Activated CD4-positive, alpha-beta T cell treated with anti-CD3 and anti-CD28 coated beads for 36 hours (primary cell): ENCODE measurements at regions not wholly inside any gene's neighbourhood (a gene's known extent, or its start where the extent isn't known, plus 50 kb on each side); places are given as distances from the start of the nearest gene placed in this dataset.

ENCODE experiments used
- ATAC-seq: fragments of 200-7000 bp; cut with Tn5 transposase; one replicate; pipeline ENCODE4 v1.10.0; 2021; ENCODE audit warnings: mild to moderate bottlenecking, moderate library complexity
- CTCF ChIA-PET: fragments of 350-600 bp; sonication (Branson Sonifier 250); formaldehyde crosslinking; loops from one replicate; lab custom pipeline; 2021; ENCODE audit warnings: antibody characterized with exemption; lab: Charles Lee
- POLR2A ChIA-PET: fragments of 350-600 bp; sonication (Branson Sonifier 250); formaldehyde crosslinking; loops from one replicate; lab custom pipeline; 2021; ENCODE audit warnings: antibody characterized with exemption, inconsistent platforms; lab: Charles Lee
- DNase-seq: peaks from one replicate; pipeline ENCODE4 v3.0.0-alpha.2; 2020
- H3K27ac Mint-ChIP-seq: one replicate; pipeline ENCODE4 v1.8.0; 2021; ENCODE audit warnings: mixed read lengths
- H3K27me3 Mint-ChIP-seq: one replicate; pipeline ENCODE4 v1.8.0; 2021; ENCODE audit warnings: mixed read lengths
- H3K36me3 Mint-ChIP-seq: one replicate; pipeline ENCODE4 v1.8.0; 2021; ENCODE audit warnings: low read depth, mixed read lengths
- H3K4me1 Mint-ChIP-seq: one replicate; pipeline ENCODE4 v1.8.0; 2021; ENCODE audit warnings: mixed read lengths
- H3K4me3 Mint-ChIP-seq: one replicate; pipeline ENCODE4 v1.8.0; 2021; ENCODE audit warnings: mild to moderate bottlenecking, moderate library complexity, mixed read lengths
- H3K9me3 Mint-ChIP-seq: one replicate; pipeline ENCODE4 v1.8.0; 2021; ENCODE audit warnings: low read depth, mixed read lengths
- intact Hi-C, 2 experiments: fragments of 100-400 bp; cut with DNase I in 1 of 2; cut with micrococcal nuclease in 1 of 2; formaldehyde crosslinking; loops; one replicate each; pipeline versions ENCODE4 v1.14.2 to v1.15.1; 2022 to 2024; cut with DNase I, micrococcal nuclease

GRCh38 chr15:98311566-98312188 lies 336.7 kb upstream of the IGF1R start:
- intact Hi-C loops = loop anchor here (1.0 to 2.0 kb wide), 3 partner anchors 110 to 117 kb away; no protein-coding TSS in a partner anchor
- Mint-ChIP-seq H3K9me3 (no peaks in the 10 kb centered on the region), H3K27me3 (peaks cover 13% of the 10 kb centered on the region), H3K4me1 (peaks cover 4% of the 10 kb centered on the region), H3K27ac (no peak overlapping the region), H3K4me3 (no peak overlapping the region), H3K36me3 (no peaks in the 10 kb centered on the region)
- DNase-seq = peak; percentile 85
- no peak for ATAC-seq
- ChIA-PET POLR2A (no interaction called here), CTCF (interaction anchor here (0.7 to 3.0 kb wide), 23 partner anchors 8 to 1693 kb away, joined by 3 to 67 read pairs (median 4); no protein-coding TSS in a partner anchor)

- H3K4me3 Mint-ChIP-seq = no peak overlapping the region
- peaks cover 13% of the 10 kb centered on the region for H3K27me3 Mint-ChIP-seq
- H3K27ac Mint-ChIP-seq = no peak overlapping the region
- DNase-seq (no peak), ATAC-seq (no peak)
- H3K4me1 Mint-ChIP-seq = peaks cover 4% of the 10 kb centered on the region
- intact Hi-C loops = no loop called here
- no peaks in the 10 kb centered on the region for H3K36me3 Mint-ChIP-seq
- no peaks in the 10 kb centered on the region for H3K9me3 Mint-ChIP-seq
- ChIA-PET CTCF (interaction anchor here (2.0 to 3.0 kb wide), 3 partner anchors 21 to 114 kb away, joined by 9 to 67 read pairs (median 60); no protein-coding TSS in a partner anchor), POLR2A (no interaction called here)
These were observed 335.4 kb upstream of the IGF1R start for GRCh38 chr15:98312913-98313312.

- Mint-ChIP-seq H3K4me3 (no peak overlapping the region), H3K27ac (no peak overlapping the region), H3K9me3 (peaks cover 4% of the 10 kb centered on the region), H3K36me3 (no peaks in the 10 kb centered on the region), H3K27me3 (peaks cover 8% of the 10 kb centered on the region), H3K4me1 (peaks cover 4% of the 10 kb centered on the region)
- ChIA-PET POLR2A (no interaction called here), CTCF (interaction anchor here (1.4 kb wide), 1 partner anchor 106 kb away, joined by 5 read pairs; no protein-coding TSS in a partner anchor)
- DNase-seq (no peak), ATAC-seq (no peak)
- intact Hi-C loops = no loop called here
These were observed 332.4 kb upstream of the IGF1R start for GRCh38 chr15:98315971-98316370.

GRCh38 chr15:98321896-98322295 lies 326.4 kb upstream of the IGF1R start:
- no peaks in the 10 kb centered on the region for H3K4me1 Mint-ChIP-seq
- no peak overlapping the region for H3K4me3 Mint-ChIP-seq
- peaks cover 4% of the 10 kb centered on the region for H3K9me3 Mint-ChIP-seq
- POLR2A ChIA-PET = no interaction called here
- no peaks in the 10 kb centered on the region for H3K27me3 Mint-ChIP-seq
- H3K27ac Mint-ChIP-seq = no peak overlapping the region
- CTCF ChIA-PET = interaction anchor here (1.1 kb wide), 1 partner anchor 10 kb away, joined by 8 read pairs; no protein-coding TSS in a partner anchor
- H3K36me3 Mint-ChIP-seq = no peaks in the 10 kb centered on the region
- intact Hi-C loops = no loop called here
- no peak for DNase-seq
- ATAC-seq = no peak

- Mint-ChIP-seq H3K27me3 (no peaks in the 10 kb centered on the region), H3K4me3 (no peak overlapping the region), H3K9me3 (peaks cover 4% of the 10 kb centered on the region), H3K36me3 (no peaks in the 10 kb centered on the region), H3K4me1 (no peaks in the 10 kb centered on the region), H3K27ac (no peak overlapping the region)
- ATAC-seq (no peak), DNase-seq (no peak)
- POLR2A ChIA-PET = no interaction called here
- intact Hi-C loops = no loop called here
- CTCF ChIA-PET = interaction anchor here (1.1 kb wide), 1 partner anchor 11 kb away, joined by 8 read pairs; no protein-coding TSS in a partner anchor
These were observed 325.8 kb upstream of the IGF1R start for GRCh38 chr15:98322581-98322980.

GRCh38 chr15:98324341-98324970 lies 323.9 kb upstream of the IGF1R start:
- ChIA-PET CTCF (interaction anchor here (0.5 to 1.7 kb wide), 2 partner anchors 13 to 562 kb away, joined by 3 to 12 read pairs; no protein-coding TSS in a partner anchor), POLR2A (no interaction called here)
- H3K27me3 Mint-ChIP-seq = peaks cover 2% of the 10 kb centered on the region
- no peak overlapping the region for H3K27ac Mint-ChIP-seq
- no peaks in the 10 kb centered on the region for H3K4me1 Mint-ChIP-seq
- ATAC-seq (no peak), DNase-seq (no peak)
- H3K9me3 Mint-ChIP-seq = no peaks in the 10 kb centered on the region
- no peak overlapping the region for H3K4me3 Mint-ChIP-seq
- intact Hi-C loops = no loop called here
- H3K36me3 Mint-ChIP-seq = no peaks in the 10 kb centered on the region

- no peak overlapping the region for H3K4me3 Mint-ChIP-seq
- ChIA-PET CTCF (interaction anchor here (0.6 to 2.1 kb wide), 6 partner anchors 15 to 183 kb away, joined by 3 to 9 read pairs (median 3); no protein-coding TSS in a partner anchor), POLR2A (no interaction called here)
These were observed 321.5 kb upstream of the IGF1R start for GRCh38 chr15:98326804-98327203.

GRCh38 chr15:98330258-98330657 lies 318.1 kb upstream of the IGF1R start:
- CTCF ChIA-PET = no interaction called here
- Mint-ChIP-seq H3K36me3 (no peaks in the 10 kb centered on the region), H3K4me1 (no peaks in the 10 kb centered on the region), H3K27ac (no peak overlapping the region), H3K9me3 (no peaks in the 10 kb centered on the region), H3K27me3 (peaks cover 9% of the 10 kb centered on the region), H3K4me3 (no peak overlapping the region)
- DNase-seq (no peak), ATAC-seq (no peak)
- intact Hi-C loops = no loop called here
- POLR2A ChIA-PET = no interaction called here

More at GRCh38 chr15:98326804-98327203, 321.5 kb upstream of the IGF1R start:
- no peaks in the 10 kb centered on the region for H3K9me3 Mint-ChIP-seq
- no peak overlapping the region for H3K27ac Mint-ChIP-seq
- intact Hi-C loops = no loop called here
- ATAC-seq (no peak), DNase-seq (no peak)
- H3K4me1 Mint-ChIP-seq = no peaks in the 10 kb centered on the region
- H3K27me3 Mint-ChIP-seq = peaks cover 2% of the 10 kb centered on the region
- H3K36me3 Mint-ChIP-seq = no peaks in the 10 kb centered on the region

- ChIA-PET POLR2A (no interaction called here), CTCF (interaction anchor here (0.7 kb wide), 2 partner anchors 174 to 552 kb away, joined by 3 read pairs; no protein-coding TSS in a partner anchor)
- Mint-ChIP-seq H3K36me3 (no peaks in the 10 kb centered on the region), H3K9me3 (no peaks in the 10 kb centered on the region), H3K27ac (no peak overlapping the region), H3K4me3 (no peak overlapping the region), H3K4me1 (no peaks in the 10 kb centered on the region), H3K27me3 (peaks cover 10% of the 10 kb centered on the region)
- ATAC-seq (no peak), DNase-seq (no peak)
- intact Hi-C loops = no loop called here
These were observed 317.5 kb upstream of the IGF1R start for GRCh38 chr15:98330692-98331435.

GRCh38 chr15:98331676-98332075 lies 316.7 kb upstream of the IGF1R start:
- DNase-seq (no peak), ATAC-seq (no peak)
- H3K36me3 Mint-ChIP-seq = no peaks in the 10 kb centered on the region
- ChIA-PET CTCF (interaction anchor here (0.7 kb wide), 2 partner anchors 175 to 551 kb away, joined by 3 read pairs; no protein-coding TSS in a partner anchor), POLR2A (no interaction called here)
- H3K27me3 Mint-ChIP-seq = peaks cover 10% of the 10 kb centered on the region
- H3K4me1 Mint-ChIP-seq = no peaks in the 10 kb centered on the region
- H3K9me3 Mint-ChIP-seq = no peaks in the 10 kb centered on the region
- intact Hi-C loops = no loop called here
- H3K4me3 Mint-ChIP-seq = no peak overlapping the region
- no peak overlapping the region for H3K27ac Mint-ChIP-seq

- intact Hi-C loops = no loop called here
- ATAC-seq (no peak), DNase-seq (no peak)
- H3K27me3 Mint-ChIP-seq = peaks cover 8% of the 10 kb centered on the region
- ChIA-PET CTCF (interaction anchor here (0.6 to 1.9 kb wide), 2 partner anchors 21 to 94 kb away, joined by 3 to 9 read pairs; no protein-coding TSS in a partner anchor), POLR2A (no interaction called here)
- H3K4me3 Mint-ChIP-seq = no peak overlapping the region
- no peaks in the 10 kb centered on the region for H3K4me1 Mint-ChIP-seq
- no peaks in the 10 kb centered on the region for H3K36me3 Mint-ChIP-seq
- H3K9me3 Mint-ChIP-seq = no peaks in the 10 kb centered on the region
- no peak overlapping the region for H3K27ac Mint-ChIP-seq
These were observed 315.1 kb upstream of the IGF1R start for GRCh38 chr15:98333251-98333650.
